Activated CD8-positive, alpha-beta memory T cell treated with anti-CD3 and anti-CD28 coated beads for 36 hours (primary cell): ENCODE measurements at regions not wholly inside any gene's neighbourhood (a gene's known extent, or its start where the extent isn't known, plus 50 kb on each side); places are given as distances from the start of the nearest gene placed in this dataset.

Experiments used
- CTCF ChIA-PET: fragments of 350-600 bp; sonication (Branson Sonifier 250); formaldehyde crosslinking; loops from one replicate; lab custom pipeline; 2021; ENCODE audit warnings: antibody characterized with exemption; lab: Charles Lee
- POLR2A ChIA-PET: fragments of 350-600 bp; sonication (Branson Sonifier 250); formaldehyde crosslinking; loops from one replicate; lab custom pipeline; 2021; ENCODE audit warnings: antibody characterized with exemption; lab: Charles Lee

DNA sequence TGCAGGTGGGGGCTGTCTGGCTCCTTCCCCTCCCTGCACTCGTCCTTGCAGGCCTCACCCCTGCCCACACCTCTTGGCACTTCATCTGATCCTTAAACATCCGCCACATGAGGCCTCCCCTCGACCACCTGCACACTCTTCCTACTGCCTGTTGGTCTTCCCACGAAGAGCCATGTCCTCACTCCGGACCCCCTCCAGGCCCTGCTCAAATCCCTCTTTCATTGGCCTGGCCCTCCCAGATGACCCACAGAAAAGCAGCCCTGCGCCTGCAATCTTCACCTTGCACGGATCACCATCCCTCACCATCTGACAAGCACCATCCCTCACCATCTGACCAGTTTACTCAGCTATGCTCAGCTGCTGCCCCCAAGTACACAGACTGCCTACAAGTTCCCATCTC, 193.6 kb downstream of the BCL11B start:
- ChIA-PET CTCF (no interaction called here), POLR2A (no interaction called here)

DNA sequence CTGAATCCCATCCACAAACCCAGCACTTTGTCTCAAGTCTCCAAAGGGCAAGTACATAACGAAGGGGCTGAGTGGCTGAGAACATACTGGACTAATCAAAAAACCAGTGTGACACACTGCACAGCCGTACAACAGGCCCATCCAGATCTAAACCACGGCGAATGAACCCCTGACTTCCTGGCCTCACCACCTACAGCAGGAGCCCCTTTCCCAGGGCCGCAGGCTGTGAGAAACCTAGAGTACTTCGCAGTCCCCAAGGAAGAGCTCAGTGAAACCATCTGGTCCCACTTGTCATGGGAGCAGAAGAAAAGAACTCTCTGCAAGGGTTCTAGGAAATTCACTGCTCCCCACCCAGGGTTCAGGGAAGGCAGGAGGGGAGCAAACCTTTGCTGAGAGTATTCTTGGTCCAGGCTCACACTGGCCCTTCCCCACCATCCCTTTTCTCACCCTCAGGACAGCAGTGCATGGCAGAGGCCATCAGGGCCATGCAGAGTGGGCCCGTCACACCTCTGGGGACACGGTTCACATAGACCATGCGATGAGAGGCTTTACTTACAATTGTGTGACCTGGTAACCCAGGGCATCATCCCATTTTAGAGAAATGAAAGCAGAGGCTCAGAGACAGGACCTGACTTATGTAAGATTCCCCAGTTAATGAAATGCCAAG, 192.8 kb downstream of the BCL11B start:
- ChIA-PET POLR2A (no interaction called here), CTCF (no interaction called here)

DNA sequence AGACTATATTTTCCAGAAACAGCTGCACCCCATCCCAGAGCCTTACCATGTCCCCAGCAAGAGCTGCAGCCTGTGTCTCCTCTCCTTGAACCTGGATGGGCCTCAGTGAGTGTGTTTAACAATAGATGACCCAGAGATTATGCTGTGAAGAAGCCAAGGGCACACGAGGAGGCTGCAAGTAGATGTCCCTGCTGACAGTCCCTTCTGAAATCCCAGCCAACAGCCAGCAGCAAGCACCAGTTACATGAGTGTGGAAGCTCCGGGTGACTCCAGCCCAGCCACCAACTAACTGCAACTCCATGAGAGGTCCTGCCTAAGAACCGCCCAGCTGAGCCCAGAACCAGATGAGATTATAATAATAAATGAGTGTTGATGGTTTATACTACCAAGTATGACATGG, 191.7 kb downstream of the BCL11B start:
- POLR2A ChIA-PET: no interaction called here

DNA sequence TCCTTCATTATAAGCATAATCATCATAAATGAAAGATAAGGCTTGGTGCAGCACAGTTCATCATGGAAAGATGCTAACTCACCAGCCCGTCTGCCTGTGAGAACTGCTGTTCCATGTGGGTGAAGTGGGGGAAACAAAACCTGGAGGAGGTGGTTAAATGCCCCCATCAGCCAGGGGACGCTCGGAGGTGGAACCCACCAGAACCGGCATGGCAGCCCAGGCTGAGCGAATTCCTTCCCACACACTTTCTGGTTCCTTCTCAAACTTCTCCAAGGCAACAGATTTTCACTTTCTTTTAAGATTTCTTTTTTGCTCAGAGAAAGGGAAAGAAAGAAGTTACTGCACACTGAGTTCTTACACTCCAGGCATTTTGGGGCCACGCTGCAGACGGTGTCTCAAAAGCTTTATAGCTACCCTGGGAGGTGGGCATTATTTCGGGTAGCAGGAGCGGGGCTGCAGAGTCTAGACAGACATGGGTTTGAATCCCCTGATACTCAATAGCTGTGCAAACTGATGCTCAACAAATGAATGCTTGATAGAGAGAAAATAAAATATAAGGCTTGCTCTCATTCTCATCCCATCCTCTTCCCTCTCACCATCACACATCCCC, 190.7 kb downstream of the BCL11B start:
- ChIA-PET CTCF (no interaction called here), POLR2A (interaction anchor here (0.6 kb wide), 1 partner anchor 323 kb away, joined by 3 read pairs; no protein-coding TSS in a partner anchor)

More for the DNA sequence above, 191.7 kb downstream of the BCL11B start:
- CTCF ChIA-PET: interaction anchor here (0.7 kb wide), 1 partner anchor 1160 kb away, joined by 3 read pairs; no protein-coding TSS in a partner anchor

DNA sequence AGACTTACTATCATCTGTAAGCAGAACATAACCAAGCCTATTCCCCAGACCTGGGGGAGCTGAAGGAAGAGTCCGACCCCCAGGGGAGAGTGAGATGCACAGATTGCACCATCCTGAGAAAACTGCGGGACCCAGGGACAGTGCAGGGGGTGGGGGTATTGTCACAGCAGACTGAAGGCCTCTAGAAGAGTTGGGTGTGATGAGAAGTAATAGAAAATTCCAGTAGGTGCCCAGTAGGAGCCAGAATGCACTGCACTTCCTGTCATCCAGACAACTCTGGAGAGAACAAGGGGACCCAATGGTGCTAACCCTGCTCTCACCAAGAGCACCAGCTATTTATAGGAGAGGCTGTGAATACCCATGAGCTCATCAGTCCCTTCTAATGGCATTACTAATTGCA, 190.1 kb downstream of the BCL11B start:
- POLR2A ChIA-PET: interaction anchor here (0.6 kb wide), 1 partner anchor 324 kb away, joined by 3 read pairs; no protein-coding TSS in a partner anchor

DNA sequence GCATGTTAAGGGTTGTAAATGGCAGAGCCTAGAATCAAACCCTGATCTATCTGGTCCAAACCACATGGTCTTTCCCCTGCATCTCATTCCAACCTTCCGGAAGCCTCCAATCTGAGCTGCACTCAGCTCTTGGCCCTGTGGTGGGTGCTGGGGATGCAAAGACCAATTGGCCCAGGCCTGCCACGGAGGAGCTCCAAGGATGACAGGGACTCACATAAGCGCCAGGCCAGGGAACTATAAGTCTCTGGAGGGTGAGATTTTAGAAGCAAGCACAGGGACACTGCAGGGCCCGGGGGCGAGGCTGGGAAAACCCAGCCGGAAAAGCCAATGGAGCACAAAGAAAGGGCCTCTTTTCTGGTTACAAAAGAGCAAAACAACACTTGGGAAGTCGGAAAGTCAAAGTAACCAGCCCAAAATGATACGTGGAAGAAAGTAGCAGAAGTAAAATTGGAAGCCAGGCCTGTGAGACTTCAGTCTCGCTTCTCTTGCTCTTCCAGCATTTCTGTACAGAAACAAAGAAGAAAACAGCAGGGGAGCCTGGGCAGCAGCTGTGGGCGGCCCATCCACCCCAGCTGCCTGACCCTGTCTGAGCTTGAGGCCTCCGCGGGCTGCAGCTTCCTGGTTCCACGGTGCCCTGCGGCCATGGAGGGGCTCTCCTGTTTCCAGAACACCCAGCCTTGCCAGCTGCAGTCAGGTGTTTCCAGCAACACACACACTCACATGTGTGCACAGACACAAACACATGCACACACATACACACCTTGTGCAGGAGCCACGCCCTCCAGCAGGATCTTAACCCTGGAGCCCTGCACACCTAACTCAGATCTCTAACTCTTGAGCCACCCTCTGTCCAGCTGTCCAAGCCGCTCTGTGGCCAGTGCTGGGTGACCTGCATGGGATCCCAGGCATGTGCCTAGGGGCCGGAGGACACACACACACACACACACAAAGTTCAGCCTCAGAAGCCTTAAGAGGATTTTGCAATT, 178.2 kb downstream of the BCL11B start:
- CTCF ChIA-PET: no interaction called here

More for the DNA sequence above, 190.1 kb downstream of the BCL11B start:
- CTCF ChIA-PET: no interaction called here

DNA sequence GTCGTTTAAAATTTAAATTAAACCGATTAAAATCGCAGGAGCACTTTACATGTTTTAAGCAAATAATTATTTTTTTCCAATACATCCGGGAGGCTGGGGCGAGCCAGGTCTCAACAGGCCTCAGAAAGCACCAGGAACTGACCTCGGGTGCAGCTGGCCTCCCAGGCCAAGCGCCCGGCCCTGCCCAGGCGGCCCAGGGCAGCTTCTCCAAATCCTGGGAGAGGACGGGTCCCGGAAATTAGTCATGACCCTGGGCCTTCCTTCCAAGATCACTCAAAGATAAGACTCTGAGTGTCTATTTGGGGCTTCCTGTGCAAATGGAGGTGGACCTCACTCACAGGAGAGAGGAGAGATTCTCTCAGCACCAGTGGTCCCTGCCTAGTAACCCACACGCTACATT, 177.1 kb downstream of the BCL11B start:
- POLR2A ChIA-PET: no interaction called here
- CTCF ChIA-PET: no interaction called here

More for the DNA sequence above, 178.2 kb downstream of the BCL11B start:
- POLR2A ChIA-PET: no interaction called here

DNA sequence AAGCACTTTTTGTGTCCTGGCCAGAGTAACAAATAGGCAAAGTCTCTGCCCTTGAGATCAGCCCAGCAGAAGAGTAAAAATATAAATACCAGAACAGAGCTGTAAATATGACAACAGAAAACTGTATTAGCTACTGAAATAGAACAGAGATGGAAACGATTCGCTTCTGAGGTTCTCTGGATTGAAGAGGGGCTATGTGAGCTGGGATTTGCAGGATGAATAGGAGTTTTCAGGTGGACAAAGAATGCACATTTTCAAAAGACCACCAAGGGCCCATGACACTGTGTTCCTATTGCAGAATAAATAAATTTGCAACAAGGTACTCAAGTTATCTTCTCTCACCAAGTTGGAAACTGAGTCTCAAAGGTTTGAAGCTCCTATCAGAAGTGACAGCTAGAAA, 176.6 kb downstream of the BCL11B start:
- CTCF ChIA-PET: no interaction called here

DNA sequence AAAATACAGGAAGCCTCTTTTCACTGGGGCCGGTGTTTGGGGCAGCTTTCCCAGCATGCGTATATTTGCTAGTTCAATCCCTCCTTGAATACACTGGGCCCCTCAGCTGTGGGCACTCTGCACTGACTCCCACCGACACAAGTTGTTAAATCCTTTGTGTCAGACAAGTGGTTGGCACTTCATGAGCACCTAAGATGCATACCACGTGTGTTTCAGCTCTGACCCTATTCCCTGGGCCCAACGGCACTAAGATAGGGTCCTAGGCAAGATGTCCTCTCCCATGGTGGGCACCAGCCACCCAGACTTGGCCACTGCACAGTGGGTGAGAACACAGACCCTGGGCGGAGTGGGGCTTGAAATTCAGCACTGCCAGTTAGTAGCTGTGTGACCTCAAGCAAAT, 173.8 kb downstream of the BCL11B start:
- CTCF ChIA-PET: no interaction called here
- POLR2A ChIA-PET: no interaction called here

More for the DNA sequence above, 176.6 kb downstream of the BCL11B start:
- POLR2A ChIA-PET: no interaction called here

DNA sequence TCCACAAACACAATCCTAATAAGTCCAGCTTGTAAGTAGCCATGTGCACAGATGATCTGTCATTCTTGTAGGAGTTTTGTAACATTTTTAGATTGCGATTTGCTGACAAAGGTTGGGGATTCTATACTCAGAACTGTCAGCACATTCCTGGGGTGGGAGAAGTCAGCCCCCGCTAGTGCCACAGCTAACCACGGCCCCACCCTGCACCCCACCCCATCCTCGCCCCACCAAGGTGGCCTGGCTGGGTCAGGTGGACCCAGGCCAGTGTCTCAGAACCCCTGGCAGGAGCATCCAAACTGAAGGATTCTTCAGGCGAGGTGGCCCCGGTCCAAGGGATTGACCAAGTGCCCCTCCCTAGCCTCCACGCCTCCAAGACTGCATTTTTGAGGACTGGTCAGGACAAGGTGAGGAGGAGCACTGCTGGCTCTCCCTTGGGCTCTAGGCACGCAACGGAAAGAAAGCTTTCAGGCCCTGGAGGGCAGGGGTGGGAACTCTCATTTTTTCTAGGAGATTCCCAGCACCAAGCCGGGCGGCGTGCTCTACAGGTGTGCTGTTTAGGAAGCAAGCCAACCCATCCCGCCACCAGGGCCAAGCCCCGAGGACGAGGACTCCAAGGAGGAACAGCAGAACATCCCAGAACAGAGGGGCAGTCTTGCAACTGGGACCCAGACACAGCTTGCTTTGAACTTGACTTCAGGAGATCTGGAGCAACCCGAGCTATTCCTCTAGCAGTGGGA, 172.8 kb downstream of the BCL11B start:
- POLR2A ChIA-PET: no interaction called here
- CTCF ChIA-PET: no interaction called here

DNA sequence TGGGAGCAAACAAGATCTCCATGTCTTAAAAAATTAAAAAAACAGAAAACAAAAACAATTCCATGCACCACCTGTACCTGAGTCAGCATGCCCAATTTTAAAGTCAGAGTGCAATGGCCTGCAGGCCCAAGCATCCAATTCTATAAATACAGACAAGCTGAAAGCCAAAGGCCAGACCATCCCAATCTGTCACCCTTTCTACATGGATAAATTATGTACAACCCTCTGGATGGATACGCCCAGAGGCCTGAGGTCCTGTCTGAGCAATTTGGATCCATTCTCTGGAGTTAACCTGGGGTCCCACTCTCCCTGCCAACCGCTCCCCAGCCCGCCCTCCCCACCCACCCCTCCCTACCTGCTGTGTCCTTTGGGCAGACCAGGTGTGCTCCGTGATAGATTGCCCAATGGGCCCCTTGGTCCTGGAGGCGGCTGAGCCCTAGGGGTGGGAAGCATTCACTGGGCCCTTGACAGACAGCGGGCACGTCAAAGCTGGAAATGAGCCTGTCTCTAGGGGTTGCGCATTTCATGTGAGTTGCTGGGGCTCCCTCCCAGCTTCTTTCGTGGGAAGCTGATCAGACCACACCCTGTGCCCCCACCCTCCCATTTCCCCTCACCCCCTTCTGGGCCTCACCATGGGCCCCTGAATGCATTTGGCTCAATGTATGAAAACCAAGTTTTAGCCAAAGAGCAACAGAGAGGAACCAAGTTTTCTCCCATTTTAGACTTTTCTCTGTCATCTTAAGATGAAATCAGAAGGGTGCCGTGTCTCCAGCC, 171.3 kb downstream of the BCL11B start:
- ChIA-PET POLR2A (no interaction called here), CTCF (no interaction called here)

DNA sequence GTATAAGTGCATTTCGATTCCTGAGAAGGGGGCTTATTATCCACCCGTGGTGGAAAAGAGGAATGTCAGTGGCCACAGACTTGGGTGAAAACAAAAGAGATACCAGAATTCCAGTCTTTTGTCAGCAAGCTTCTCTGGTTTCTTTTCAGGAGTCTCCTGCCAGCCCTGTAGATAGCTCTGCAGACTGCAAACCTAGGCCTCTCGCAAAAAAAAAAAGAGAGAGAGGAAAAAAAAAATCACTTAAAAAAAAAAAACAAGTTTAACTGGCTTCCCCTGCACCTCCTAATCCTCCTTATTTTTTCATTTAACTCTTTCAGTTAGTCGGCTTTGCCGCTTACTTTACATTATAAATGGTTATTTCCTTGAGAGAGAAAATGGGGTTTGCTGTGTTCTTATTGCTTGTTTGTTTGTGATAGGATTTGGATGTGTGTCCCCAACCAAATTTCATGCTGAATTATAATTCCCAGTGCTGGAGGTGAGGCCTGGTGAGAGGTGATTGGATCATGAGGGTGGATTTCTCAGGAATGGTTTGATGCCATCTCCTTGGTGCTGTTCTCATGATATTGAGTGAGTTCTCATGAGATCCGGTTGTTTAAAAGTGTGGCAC, 170.0 kb downstream of the BCL11B start:
- POLR2A ChIA-PET: no interaction called here
- CTCF ChIA-PET: interaction anchor here (0.6 kb wide), 1 partner anchor 94 kb away, joined by 3 read pairs; no protein-coding TSS in a partner anchor

DNA sequence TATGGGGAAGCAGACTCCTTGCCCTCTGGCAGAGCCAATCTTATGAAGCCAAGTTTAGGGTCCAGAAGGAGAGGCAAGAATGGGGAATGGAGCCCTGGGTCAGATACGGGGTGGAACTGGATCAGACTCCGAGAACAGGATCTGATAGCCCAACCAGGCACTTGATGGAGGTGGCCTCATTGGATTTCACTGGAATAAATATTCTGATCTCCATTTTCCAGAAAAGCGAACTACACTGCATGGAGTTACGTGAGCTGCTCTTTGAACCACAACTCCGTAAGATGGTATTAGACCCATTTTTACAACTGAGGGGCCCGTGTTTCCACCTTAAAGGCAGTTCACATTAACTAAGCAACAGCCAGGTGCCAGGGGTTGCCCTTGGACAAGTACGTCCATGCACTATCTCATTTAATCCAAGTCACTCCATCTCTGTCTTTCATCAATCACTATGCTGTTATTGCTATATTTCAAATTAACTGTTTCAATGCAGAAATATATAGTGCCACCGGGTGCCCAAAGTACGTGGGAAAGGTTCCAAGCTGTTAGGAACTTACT, 155.2 kb downstream of the BCL11B start:
- ChIA-PET CTCF (no interaction called here), POLR2A (no interaction called here)

DNA sequence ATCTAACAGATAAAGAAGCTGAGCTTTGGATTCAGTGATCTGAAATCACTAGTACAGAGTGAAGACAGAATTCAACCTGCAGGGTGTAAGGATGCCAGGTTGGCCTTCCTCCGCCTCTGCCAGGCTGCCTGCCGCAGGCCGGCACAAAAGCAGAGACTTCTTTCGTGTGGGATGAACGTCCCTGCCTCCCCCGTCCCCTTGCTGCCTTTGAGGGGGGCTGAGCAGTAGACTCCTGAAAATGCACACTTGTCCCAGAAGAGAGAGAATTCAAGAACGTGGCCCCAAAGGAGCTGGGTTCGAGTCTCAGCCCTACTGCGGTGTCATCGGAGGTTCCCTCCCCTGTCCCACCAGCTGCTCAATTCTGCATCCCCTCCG, 154.3 kb downstream of the BCL11B start:
- POLR2A ChIA-PET: no interaction called here

DNA sequence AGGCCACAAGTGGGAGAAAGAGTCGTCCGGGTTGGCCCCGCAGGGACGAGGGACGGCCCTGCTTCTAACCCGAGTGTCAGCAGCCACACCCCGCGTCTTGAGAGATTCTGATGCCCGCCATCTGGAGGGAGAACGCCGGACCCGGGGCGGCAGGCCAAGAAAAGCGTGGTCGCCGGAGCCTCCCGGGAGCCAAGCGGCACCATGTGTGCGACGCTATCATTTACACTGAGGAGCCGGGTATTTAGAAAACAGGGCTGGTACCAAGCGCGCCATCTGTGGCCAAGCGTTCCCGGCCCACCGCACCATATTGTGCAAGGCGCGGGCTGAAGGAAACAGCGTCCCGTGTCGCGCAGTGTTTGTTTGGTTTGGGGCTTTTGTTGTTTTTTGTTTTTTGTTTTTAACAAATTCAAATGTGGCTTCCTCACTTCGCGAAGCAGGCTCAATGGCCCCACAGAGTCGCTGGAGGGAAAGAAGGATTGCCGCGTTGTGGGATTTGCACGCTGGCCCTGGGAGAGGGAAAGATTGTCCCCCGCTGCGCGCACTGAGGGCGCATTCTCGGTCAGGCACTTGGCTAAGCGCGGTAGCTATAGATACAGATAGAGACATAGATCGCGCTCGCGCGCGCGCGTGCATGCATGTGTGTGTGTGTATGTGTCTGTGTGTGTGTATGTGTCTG, 153.8 kb downstream of the BCL11B start:
- ChIA-PET CTCF (no interaction called here), POLR2A (no interaction called here)

More for the DNA sequence above, 154.3 kb downstream of the BCL11B start:
- CTCF ChIA-PET: no interaction called here

DNA sequence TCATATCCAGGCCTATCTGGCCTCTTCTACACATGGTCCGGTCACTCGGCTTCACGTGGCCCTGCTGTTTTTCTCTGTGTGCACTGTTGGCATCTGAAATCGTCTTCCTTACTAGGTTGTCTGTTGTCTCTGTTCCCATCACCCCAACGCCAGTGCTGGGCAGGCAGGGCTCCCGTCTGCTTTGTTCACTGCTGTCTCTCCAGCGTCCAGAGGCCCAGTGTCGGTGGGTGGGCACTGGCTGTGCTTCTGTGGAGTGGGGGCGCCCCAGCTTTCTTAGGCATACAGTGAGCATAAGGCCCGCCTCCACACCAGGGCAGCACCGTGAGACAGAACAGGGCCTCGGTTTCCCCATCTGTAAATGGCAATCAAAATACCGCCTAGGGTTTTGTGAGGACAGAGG, 153.1 kb downstream of the BCL11B start:
- ChIA-PET POLR2A (no interaction called here), CTCF (no interaction called here)
